HG03139 (cell line): ENCODE measurements at regions not wholly inside any gene's neighbourhood (a gene's known extent, or its start where the extent isn't known, plus 50 kb on each side); places are given as distances from the start of the nearest gene placed in this dataset.

Experiments used
- ATAC-seq: cut with Tn5 transposase; IDR thresholded peaks from one replicate; pipeline ENCODE4 v1.9.1; 2021; ENCODE audit not compliant: unreplicated experiment

GRCh38 chr7:130927062-130927461 lies 193.1 kb upstream of the KLF14 start:
- no peak for ATAC-seq

GRCh38 chr7:130927564-130927963 lies 193.6 kb upstream of the KLF14 start:
- no peak for ATAC-seq

- ATAC-seq: no peak
Observed at GRCh38 chr7:130929896-130930659, 196.1 kb upstream of the KLF14 start.

- no peak for ATAC-seq
Observed at GRCh38 chr7:130930681-130931080, 196.7 kb upstream of the KLF14 start.

- ATAC-seq: no peak
Observed at GRCh38 chr7:130931423-130931822, 197.4 kb upstream of the KLF14 start.

GRCh38 chr7:130932088-130932487 lies 198.1 kb upstream of the KLF14 start:
- no peak for ATAC-seq

DNA sequence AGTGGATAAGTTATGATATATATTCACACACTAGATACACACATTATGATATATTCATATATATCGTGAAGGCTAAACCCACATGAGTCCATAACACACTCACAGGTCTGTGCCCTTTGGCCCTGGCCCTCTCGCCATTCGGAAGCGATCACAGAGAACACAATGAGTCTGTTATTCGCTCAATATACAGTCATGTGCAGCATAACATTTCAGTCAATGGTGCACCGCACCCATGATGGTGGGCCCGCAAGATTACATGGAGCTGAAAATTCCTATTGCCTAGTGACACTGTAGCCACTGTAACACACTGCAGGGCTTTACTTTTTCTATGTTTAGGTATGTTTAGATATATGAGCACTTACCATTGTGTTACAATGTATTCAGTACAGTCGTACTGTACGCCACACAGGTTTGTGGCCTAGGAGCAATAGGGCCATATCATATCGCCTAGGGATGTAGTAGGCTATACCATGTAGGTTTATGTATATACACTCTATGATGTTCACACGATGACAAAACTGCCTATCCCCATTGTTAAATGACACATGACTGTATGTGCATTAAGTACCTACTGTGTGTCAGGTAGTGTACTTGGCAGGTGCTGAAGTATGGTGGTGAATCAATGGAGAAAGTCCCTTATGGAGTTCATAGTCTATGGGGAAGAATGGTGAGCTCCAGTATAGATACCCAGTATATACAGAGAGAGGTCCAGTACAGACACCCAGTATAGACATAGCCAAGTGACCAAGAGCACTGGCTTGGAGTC lies 198.8 kb upstream of the KLF14 start:
- ATAC-seq: no peak

DNA sequence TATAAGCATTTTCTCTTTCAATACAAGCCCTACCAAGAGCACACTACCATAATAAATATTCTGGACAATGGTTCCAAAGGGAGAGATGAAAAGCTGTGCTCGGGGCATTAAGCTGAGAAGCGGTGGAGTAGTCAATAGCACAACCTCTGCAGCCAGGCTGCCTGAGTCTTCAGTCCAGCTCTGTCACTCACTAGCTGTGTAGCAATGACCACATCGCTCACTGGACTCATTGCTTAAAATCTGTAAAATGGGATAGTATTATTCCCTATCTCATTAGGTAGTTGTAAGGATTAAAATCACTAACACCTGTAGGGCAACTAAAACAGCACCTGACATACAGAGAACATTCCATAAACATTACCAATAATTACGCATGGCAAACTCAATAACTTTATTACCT lies 199.9 kb upstream of the KLF14 start:
- ATAC-seq: no peak

DNA sequence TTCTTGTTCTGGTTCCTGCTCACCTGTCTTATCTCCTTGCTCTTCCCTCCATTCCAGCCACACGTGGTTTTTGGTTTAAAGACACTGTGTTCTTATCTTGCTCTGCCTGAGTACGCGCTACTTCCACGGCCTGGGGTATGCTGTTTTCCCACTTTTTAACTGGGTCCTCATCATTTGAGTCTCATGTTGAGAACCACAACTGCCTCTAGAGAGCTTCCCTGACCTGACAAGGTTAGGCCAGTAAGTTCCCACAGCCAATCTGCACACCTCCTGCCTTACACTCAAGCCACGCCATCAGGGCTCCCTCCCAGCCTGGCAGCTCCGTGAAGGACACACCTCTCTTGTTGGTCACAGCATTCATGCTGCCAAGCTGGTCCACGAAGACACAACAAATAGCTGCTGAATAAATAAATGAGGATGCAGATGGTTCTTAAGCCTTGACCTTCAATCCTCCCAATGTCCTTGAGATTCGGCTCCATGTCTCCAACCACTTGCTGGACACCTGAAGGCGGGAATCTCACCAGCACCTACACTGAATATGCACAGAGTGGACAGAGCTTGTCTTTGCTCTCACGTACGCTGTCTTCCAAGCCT lies 201.7 kb upstream of the KLF14 start:
- ATAC-seq: no peak

DNA sequence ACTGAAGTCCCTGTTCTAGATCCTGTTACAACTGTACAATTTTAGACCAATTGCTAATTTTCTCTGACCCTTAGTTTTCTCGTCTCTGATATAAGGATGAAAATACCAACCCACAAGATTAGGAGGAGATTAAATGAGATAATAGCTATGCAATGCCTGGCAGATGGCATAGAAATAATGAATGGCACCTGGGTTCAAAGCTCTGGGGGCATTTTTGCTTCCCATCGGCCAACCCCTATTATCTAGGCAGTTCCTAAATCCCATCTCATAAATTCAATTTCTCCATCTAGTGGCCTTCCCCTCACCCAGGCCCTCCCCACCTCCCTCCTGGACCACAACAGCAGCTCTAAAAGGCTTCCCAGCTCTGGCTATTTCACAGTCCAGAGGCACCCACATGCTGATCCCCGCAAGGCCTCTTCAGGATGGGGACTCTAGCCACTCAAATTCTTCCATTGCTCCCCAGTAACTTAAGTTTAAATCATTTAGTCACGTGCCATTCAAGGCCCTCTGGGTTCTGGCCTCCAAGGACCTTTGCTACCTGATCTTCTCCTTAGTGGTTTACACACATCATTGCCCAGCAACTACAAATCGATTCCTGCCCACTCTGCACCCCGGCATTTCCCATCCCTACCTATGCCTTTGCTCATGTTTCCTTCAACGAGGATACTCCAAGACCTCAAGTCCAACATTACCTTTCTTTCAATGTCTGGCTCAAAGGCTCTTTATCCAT lies 202.4 kb upstream of the KLF14 start:
- no peak for ATAC-seq

- no peak for ATAC-seq
Observed at GRCh38 chr7:130937016-130937415, 203.0 kb upstream of the KLF14 start.

DNA sequence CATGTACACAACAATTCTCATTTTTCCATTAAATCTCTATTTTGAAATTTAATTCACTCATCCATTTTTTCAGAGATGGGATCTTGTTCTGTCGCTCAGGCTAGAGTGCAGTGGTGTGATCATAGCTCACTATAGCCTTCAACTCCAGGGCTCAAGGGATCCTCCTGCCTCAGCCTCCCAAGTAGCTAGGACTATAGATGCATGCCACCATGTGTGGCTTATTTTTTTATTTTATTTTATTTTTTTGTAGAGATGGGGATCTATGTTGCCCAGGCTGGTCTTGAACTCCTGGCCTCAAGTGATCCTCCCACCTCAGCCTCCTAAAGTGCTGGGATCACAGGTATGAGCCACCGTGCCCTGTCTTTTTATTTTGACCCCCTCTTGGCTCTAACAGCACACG lies 203.8 kb upstream of the KLF14 start:
- ATAC-seq: no peak

DNA sequence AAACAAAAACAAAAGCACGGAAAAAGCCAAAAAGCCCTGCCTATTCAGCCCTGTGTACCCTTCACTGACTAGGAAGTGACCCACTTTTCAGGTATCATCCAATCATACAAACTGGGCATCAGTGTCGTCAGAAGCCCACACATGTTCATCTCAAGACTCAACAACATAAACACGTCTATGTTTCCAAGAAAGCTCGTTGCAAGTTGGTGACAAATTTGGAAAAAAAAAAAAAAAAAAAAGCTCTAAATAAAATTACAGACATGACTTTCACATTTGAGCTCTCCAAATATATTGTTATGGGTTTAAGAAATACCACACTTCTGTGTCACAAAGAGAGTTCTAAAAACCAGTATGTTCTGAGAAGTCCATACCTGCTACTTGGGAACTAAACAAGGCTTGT lies 204.7 kb upstream of the KLF14 start:
- no peak for ATAC-seq

DNA sequence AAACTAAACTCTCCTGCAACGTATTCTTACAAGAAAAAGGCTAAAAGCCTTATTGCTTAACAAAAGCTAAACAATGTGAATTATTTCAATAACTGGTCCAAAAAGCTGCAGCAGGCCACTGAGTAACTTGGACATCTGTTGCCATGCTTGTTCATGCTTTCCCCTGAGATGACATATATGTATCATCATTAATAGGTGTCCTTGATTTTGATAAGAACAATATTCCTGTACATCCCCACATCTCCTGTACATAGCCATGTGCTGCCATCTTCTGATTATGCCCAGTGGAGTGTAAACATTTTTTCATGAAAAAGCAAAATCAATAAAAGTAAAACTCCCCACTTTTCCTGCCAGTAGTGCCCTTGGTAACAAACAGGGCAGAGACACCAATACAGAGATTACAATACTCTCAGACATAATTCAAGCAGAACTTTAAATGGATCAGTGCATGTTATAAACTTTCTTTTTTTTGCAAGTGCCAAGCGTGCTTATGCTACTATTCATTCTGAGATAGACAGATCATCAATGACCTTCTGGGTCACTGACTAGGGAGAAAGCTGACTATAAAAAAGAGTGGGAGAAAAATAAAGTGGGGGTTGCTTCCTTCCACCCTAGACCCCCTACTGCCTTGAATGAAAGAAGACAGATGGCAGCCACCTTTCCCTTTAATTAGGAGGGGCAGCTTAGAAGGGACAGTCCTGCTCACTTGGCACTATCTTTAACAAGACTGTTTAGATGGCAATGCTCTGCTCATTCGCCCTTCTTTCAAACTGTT lies 205.5 kb upstream of the KLF14 start:
- ATAC-seq: no peak

- no peak for ATAC-seq
Observed at GRCh38 chr7:130940326-130940725, 206.3 kb upstream of the KLF14 start.

- no peak for ATAC-seq
Observed at GRCh38 chr7:130940907-130941306, 206.9 kb upstream of the KLF14 start.

- ATAC-seq: no peak
Observed at GRCh38 chr7:130941322-130942210, 207.6 kb upstream of the KLF14 start.

DNA sequence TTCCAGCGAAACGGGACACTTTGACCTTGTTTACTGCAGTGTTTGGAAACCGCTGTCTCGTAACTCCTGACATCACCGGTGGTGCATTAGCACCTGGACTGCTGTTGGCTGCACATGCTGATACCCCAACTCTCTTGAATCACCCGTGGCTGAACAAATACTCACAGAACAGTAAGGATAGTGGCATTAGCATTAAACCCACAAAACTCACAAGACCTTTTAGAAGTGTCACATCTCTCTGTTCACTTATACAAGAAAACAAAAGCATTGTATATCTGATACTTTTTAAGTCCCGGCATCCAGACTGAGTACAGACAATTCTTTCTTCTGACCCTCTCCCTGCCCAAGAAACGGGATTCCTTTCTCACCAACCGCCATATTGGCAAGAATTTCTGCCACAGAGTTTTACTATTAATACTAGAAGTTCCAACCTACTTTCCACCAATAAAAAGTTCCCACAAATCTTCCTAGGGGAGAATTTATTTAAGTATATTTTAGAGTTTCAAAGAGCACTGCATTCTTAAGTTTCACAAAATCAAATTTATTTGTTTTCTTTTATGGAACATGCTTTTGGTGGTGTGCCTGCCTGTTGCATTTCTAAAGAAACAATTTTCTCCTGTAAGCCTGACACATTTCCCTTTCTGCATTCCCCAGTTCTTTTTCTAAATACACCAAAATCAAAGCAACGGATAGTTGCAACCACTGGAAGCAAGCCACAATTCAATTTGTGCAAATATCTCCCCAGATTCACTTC lies 208.4 kb upstream of the KLF14 start:
- ATAC-seq: no peak

- ATAC-seq: no peak
Observed at GRCh38 chr7:130943336-130943901, 209.4 kb upstream of the KLF14 start.
